ENCODE measurements at regions not wholly inside any gene's neighbourhood (a gene's known extent, or its start where the extent isn't known, plus 50 kb on each side); places are given as distances from the start of the nearest gene placed in this dataset.

DNA sequence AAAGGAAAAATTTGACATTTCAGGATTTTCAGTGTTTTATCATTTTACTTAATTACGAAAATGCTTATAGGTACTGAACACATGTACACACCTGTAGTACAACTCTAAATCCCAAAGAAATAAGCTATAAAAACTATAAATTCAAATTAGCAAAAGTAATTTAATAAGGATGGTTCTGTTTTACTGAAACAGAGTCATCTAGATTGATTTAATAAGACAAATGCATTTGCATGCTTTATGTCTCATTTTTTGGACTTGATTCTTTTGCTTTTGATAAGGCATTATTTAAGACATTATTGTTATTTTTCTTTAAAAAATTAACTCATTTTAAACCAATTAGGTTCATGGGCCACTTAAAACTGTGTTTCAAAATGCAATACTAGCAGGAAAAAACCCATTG is 201.2 kb downstream of the PIK3R1 start:
- TF ChIP-seq CTCF (IDR thresholded peaks at IDR 0.05; ENCODE audit: insufficient read depth, missing control alignments), result no peak
- FAIRE-seq, result no peak
- no peak for DNase-seq (ENCODE audit: insufficient read length, low spot score)

- TF ChIP-seq CTCF (IDR thresholded peaks at IDR 0.05; ENCODE audit: insufficient read depth, missing control alignments), result no peak
- FAIRE-seq (no peak), DNase-seq (ENCODE audit: insufficient read length, low spot score) (no peak)
Measured at GRCh38 chr5:68418201-68418600, 202.6 kb downstream of the PIK3R1 start.

DNA sequence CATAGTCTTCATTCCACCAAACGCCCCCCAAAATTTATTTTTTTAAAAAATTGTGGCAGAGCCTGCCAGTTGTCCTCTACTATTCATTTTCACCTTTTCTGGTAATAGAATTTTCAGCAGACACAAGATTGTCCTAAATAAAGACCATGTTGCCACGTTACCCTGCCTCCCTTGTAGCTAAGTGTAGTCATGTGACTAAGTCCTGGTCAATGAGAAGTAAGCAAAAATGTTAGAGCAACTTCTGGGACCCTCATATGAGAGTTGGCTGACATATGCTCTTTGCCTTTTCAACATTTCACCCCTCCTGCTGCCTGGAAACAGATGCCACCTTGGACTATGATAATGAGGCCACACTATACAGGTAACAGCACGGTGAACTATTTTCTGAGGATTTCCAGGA is 203.1 kb downstream of the PIK3R1 start:
- no peak for TF ChIP-seq CTCF (IDR thresholded peaks at IDR 0.05; ENCODE audit: insufficient read depth, missing control alignments)
- DNase-seq (ENCODE audit: insufficient read length, low spot score), result no peak
- FAIRE-seq, result no peak

GRCh38 chr5:68419081-68419636 is 203.6 kb downstream of the PIK3R1 start:
- FAIRE-seq (no peak), DNase-seq (ENCODE audit: insufficient read length, low spot score) (no peak)
- TF ChIP-seq CTCF (IDR thresholded peaks at IDR 0.05; ENCODE audit: insufficient read depth, missing control alignments), result no peak

- FAIRE-seq, result peak; percentile 61
- TF ChIP-seq CTCF (IDR thresholded peaks at IDR 0.05; ENCODE audit: insufficient read depth, missing control alignments), result no peak
- DNase-seq (ENCODE audit: insufficient read length, low spot score), result peak; percentile 39
Measured at GRCh38 chr5:68419637-68420452, 204.3 kb downstream of the PIK3R1 start.

DNA sequence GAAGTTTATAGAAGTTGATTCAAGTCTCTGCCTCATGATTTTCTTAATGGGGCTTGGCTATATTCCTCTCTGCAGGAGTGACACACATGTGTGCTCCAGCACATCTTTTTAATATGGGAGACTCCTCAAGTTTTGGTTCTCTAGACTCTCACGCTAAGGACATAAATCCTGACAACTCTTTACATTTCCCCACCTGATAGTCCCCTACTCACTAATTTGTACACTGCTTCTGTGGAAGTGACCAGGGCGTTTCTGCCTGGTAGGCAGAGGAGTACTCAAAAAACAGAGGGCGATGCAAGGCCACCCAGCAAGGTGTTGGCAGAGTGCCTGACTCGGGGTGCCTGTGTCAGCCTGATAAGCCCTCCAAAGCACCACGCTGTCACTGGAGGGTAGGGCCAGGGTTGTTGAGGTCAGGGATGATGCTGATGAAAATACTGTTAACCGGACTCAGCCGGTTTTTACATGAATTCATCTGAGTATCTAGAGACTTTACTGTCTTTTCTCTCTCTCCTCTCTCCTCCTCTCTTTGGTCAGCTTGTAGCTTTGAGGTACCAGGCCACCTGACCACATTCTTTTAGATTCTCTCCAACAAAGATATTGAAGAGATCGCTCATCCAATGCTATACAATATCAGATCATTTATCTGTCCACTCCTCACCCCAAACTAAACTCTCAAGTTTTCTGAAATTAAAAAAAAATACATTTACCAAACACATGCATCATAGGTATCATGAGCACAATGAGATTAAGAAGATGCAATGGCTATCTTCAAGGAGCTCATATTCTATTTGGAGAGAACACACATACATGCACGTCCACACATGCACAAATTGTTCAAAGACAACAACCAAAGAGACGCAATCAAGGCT is 205.2 kb downstream of the PIK3R1 start:
- FAIRE-seq (no peak), DNase-seq (ENCODE audit: insufficient read length, low spot score) (no peak)
- TF ChIP-seq CTCF (IDR thresholded peaks at IDR 0.05; ENCODE audit: insufficient read depth, missing control alignments), result no peak

Measured in D721Med (cell line).